HFFc6 (cell line): ENCODE measurements at regions not wholly inside any gene's neighbourhood (a gene's known extent, or its start where the extent isn't known, plus 50 kb on each side); places are given as distances from the start of the nearest gene placed in this dataset.
"Not testable (repeated sequence)": the region's sequence is repeated elsewhere in the genome, so short reads cannot be mapped to it uniquely, and the experiment has no call there.

Source experiments
- DNase-seq: peaks from one replicate; pipeline ENCODE4 v3.0.0-alpha.2; 2018
- H3K27ac Mint-ChIP-seq: 2 replicates; pipeline ENCODE4 v1.8.0; 2020; ENCODE audit warnings: mild to moderate bottlenecking, mixed read lengths
- H3K27me3 Mint-ChIP-seq: 2 replicates; pipeline ENCODE4 v1.8.0; 2021; ENCODE audit warnings: mild to moderate bottlenecking, moderate library complexity, mixed read lengths; ENCODE audit not compliant: insufficient read depth
- H3K36me3 Mint-ChIP-seq: 2 replicates; pipeline ENCODE4 v1.8.0; 2021; ENCODE audit warnings: low read depth, mixed read lengths
- H3K4me1 Mint-ChIP-seq: 2 replicates; pipeline ENCODE4 v1.8.0; 2020; ENCODE audit warnings: low read depth, mixed read lengths
- H3K4me3 Mint-ChIP-seq: 2 replicates; pipeline ENCODE4 v1.8.0; 2020; ENCODE audit warnings: mild to moderate bottlenecking, moderate library complexity, mixed read lengths
- H3K9me3 Mint-ChIP-seq: 2 replicates; pipeline ENCODE4 v1.8.0; 2020; ENCODE audit warnings: mild to moderate bottlenecking, mixed read lengths
- CTCF ChIP-seq: fragments of 200-600 bp; sonication (generic); IDR thresholded peaks from 2 replicates; pipeline ENCODE4 v1.5.0; 2021; ENCODE audit warnings: antibody characterized with exemption, mild to moderate bottlenecking

- no peak for DNase-seq
- no peak overlapping the region for H3K4me3 Mint-ChIP-seq
- no peaks in the 10 kb centered on the region for H3K27me3 Mint-ChIP-seq
- no peak overlapping the region for H3K27ac Mint-ChIP-seq
- no peaks in the 10 kb centered on the region for H3K4me1 Mint-ChIP-seq
- no peak for TF ChIP-seq CTCF
- H3K9me3 Mint-ChIP-seq = no peaks in the 10 kb centered on the region; the same call in 1 of the 2 replicates
- no peaks in the 10 kb centered on the region for H3K36me3 Mint-ChIP-seq
Observed at GRCh38 chrX:129097668-129098067, 425.6 kb downstream of the SMARCA1 start.

- H3K27me3 Mint-ChIP-seq = no peaks in the 10 kb centered on the region; the same call in 1 of the 2 replicates
- no peak overlapping the region for H3K27ac Mint-ChIP-seq
- TF ChIP-seq CTCF = no peak
- no peaks in the 10 kb centered on the region for H3K36me3 Mint-ChIP-seq
- H3K4me1 Mint-ChIP-seq = no peaks in the 10 kb centered on the region
- no peak for DNase-seq
- no peak overlapping the region for H3K4me3 Mint-ChIP-seq
- no peaks in the 10 kb centered on the region for H3K9me3 Mint-ChIP-seq
Observed at GRCh38 chrX:129093706-129094105, 429.6 kb downstream of the SMARCA1 start.

DNA sequence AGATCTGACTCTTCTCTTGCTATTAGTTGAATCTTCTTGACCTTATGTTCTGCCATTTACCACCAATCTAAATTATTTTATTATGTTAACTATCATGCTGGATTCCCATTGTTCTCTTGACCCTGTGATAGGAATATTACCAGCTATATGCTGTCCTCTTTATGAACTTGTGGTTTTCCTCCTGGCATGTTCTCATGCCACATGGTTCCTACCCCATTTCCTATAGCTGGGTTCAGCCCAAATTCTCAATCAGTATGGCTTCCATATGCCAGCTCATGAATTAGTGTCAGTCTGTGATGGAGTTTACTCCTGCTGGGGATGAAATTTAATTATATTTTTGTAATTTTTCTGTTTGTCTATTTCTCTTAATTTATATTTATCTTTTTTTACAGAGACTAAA is 430.5 kb downstream of the SMARCA1 start:
- Mint-ChIP-seq H3K4me3 (no peak overlapping the region), H3K9me3 (no peaks in the 10 kb centered on the region; the same call in 1 of the 2 replicates), H3K4me1 (no peaks in the 10 kb centered on the region), H3K27me3 (no peaks in the 10 kb centered on the region; the same call in 1 of the 2 replicates), H3K36me3 (no peaks in the 10 kb centered on the region), H3K27ac (no peak overlapping the region)
- no peak for DNase-seq
- TF ChIP-seq CTCF = no peak

- TF ChIP-seq CTCF = no peak
- Mint-ChIP-seq H3K4me1 (no peaks in the 10 kb centered on the region), H3K36me3 (no peaks in the 10 kb centered on the region), H3K9me3 (peaks cover 5% of the 10 kb centered on the region), H3K27ac (no peak overlapping the region), H3K4me3 (no peak overlapping the region), H3K27me3 (no peaks in the 10 kb centered on the region; the same call in 1 of the 2 replicates)
- no peak for DNase-seq
Observed at GRCh38 chrX:129092242-129092641, 431.0 kb downstream of the SMARCA1 start.

DNA sequence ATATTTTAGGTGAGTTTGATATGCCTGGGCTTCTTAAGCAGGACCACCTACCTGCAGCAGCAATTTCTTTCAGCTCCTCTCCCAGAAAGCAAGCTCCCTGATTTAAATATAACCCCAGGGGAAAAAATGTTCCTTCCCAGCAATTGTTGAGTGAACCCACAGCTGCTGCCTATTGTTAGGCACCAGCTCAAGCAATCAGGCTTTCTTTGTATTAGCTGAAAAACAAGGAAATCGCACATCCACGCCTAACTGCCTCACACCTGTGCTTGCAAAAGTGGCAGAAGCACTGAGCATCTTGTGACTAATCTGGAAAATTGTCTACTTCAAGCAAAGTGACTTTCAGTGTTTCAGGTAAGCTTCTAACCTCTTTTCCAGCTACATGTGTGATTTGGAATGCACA is 432.2 kb downstream of the SMARCA1 start:
- no peaks in the 10 kb centered on the region for H3K36me3 Mint-ChIP-seq
- no peak for DNase-seq
- H3K9me3 Mint-ChIP-seq = peaks cover 11% of the 10 kb centered on the region
- H3K27me3 Mint-ChIP-seq = no peaks in the 10 kb centered on the region; the same call in 1 of the 2 replicates
- no peaks in the 10 kb centered on the region for H3K4me1 Mint-ChIP-seq
- H3K27ac Mint-ChIP-seq = no peak overlapping the region
- TF ChIP-seq CTCF = no peak
- no peak overlapping the region for H3K4me3 Mint-ChIP-seq

DNA sequence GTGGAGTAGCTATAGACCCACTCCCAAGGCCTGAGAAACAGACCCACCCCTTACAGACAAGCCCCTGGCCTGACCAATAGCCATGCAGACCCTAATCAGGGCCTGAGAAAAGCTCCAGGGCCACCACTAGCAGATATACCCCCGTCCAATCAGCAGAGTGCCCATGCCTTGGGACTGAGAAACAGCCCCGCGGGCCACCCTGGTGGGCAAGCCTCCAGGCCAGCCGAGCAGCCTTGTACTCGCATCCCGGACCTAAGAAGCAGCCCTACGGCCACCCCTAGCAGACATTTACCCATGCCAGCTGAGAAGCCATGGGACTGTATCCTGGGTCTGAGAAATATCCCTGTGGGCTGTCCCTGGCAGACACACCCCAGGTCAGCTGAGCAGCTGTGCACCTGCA is 436.5 kb downstream of the SMARCA1 start:
- Mint-ChIP-seq H3K4me1 (no peaks in the 10 kb centered on the region), H3K4me3 (no peak overlapping the region), H3K36me3 (no peaks in the 10 kb centered on the region), H3K9me3 (peaks cover 11% of the 10 kb centered on the region), H3K27me3 (peaks cover 2% of the 10 kb centered on the region; the same call in 1 of the 2 replicates), H3K27ac (no peak overlapping the region)
- no peak for DNase-seq
- no peak for TF ChIP-seq CTCF

GRCh38 chrX:129084291-129084690 is 439.0 kb downstream of the SMARCA1 start:
- H3K4me1 Mint-ChIP-seq, DNase-seq, H3K27me3 Mint-ChIP-seq, H3K4me3 Mint-ChIP-seq, H3K36me3 Mint-ChIP-seq, H3K27ac Mint-ChIP-seq: not testable (repeated sequence)
- peaks cover 11% of the 10 kb centered on the region for H3K9me3 Mint-ChIP-seq
